ENCODE measurements at regions not wholly inside any gene's neighbourhood (a gene's known extent, or its start where the extent isn't known, plus 50 kb on each side); places are given as distances from the start of the nearest gene placed in this dataset.

DNA sequence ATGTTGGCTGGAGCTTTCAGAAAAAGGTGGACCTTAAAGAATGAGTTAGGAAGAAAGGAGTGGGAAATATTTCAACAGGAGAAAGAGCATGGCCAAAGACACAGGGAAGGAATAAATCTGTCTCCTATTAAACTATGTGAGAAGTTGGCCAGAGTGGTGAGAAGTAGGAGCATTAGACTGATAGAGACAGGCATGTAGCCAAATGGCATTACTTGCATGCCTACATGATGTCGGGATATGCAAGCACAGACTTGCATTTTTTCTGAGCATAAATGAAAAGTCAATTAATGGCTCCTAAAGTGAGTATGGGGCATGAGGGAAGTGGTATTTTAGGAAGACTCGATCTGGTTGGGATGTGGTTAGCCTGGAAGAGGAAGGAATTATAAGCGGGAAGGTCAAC lies 279.6 kb upstream of the PITX2 start:
- TF ChIP-seq SUZ12 (IDR thresholded peaks at IDR 0.05; ENCODE audit: extremely low read depth, insufficient read depth, insufficient read length): no peak
- no peak for TF ChIP-seq YY1 (IDR thresholded peaks at IDR 0.05; ENCODE audit: insufficient read depth, insufficient read length)
- TF ChIP-seq ZNF274 (IDR thresholded peaks at IDR 0.05; ENCODE audit: low read depth, low read length): no peak
- Histone ChIP-seq H3K27me3 (ENCODE audit: insufficient read depth, insufficient read length) (no peaks in the 10 kb centered on the region), H3K9ac (ENCODE audit: insufficient read length, low read depth) (no peak overlapping the region), H3K4me3 (ENCODE audit: insufficient read length, low read depth) (no peak overlapping the region), H3K36me3 (ENCODE audit: insufficient read depth, insufficient read length, low read length) (no peaks in the 10 kb centered on the region), H3K4me1 (ENCODE audit: insufficient read depth, insufficient read length) (no peaks in the 10 kb centered on the region), H3K9me3 (ENCODE audit: insufficient read depth, low read length) (no peaks in the 10 kb centered on the region)
- no peak for DNase-seq (ENCODE audit: low read depth, low spot score)

DNA sequence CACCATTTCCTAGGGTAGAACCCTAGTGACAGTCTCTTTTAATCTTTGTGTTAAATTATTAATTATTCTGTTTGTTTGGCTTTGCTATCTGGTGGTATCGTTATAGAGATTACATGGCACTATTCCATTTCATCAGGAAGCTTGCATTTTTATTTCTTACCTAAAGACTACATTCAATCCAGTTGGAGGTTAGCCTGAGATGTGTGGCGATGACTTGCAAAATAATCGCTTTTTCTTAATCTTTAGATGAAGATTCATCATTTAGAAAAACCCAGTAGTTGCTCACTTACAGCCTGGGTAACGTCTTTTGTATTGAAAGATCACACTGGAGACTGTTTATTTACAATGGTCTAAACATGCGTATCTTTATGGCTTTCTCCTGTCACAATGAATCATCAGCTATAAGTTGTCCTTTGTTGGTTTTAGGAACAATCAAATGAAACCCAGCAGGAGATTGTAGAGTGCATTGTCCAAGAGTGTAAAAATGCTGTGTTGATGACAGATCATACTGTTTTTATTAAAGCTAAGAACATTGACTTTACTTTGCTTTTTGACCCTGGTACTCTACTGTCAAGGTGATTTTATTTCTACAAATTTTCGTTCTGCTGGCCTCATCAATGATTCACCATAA lies 281.7 kb upstream of the PITX2 start:
- no peaks in the 10 kb centered on the region for H3K4me1 ChIP-seq (ENCODE audit: insufficient read depth, insufficient read length)
- TF ChIP-seq ZNF274 (IDR thresholded peaks at IDR 0.05; ENCODE audit: low read depth, low read length) (no peak), SUZ12 (IDR thresholded peaks at IDR 0.05; ENCODE audit: extremely low read depth, insufficient read depth, insufficient read length) (no peak), YY1 (IDR thresholded peaks at IDR 0.05; ENCODE audit: insufficient read depth, insufficient read length) (no peak)
- no peaks in the 10 kb centered on the region for H3K27me3 ChIP-seq (ENCODE audit: insufficient read depth, insufficient read length)
- H3K4me3 ChIP-seq (ENCODE audit: insufficient read length, low read depth): no peak overlapping the region
- no peak overlapping the region for H3K9ac ChIP-seq (ENCODE audit: insufficient read length, low read depth)
- no peaks in the 10 kb centered on the region for H3K9me3 ChIP-seq (ENCODE audit: insufficient read depth, low read length)
- no peak for DNase-seq (ENCODE audit: low read depth, low spot score)
- H3K36me3 ChIP-seq (ENCODE audit: insufficient read depth, insufficient read length, low read length): no peaks in the 10 kb centered on the region

GRCh38 chr4:110905367-110905766 lies 282.5 kb upstream of the PITX2 start:
- TF ChIP-seq YY1 (IDR thresholded peaks at IDR 0.05; ENCODE audit: insufficient read depth, insufficient read length) (no peak), SUZ12 (IDR thresholded peaks at IDR 0.05; ENCODE audit: extremely low read depth, insufficient read depth, insufficient read length) (no peak), ZNF274 (IDR thresholded peaks at IDR 0.05; ENCODE audit: low read depth, low read length) (no peak)
- Histone ChIP-seq H3K9ac (ENCODE audit: insufficient read length, low read depth) (no peak overlapping the region), H3K36me3 (ENCODE audit: insufficient read depth, insufficient read length, low read length) (no peaks in the 10 kb centered on the region), H3K9me3 (ENCODE audit: insufficient read depth, low read length) (no peaks in the 10 kb centered on the region), H3K4me3 (ENCODE audit: insufficient read length, low read depth) (no peak overlapping the region), H3K27me3 (ENCODE audit: insufficient read depth, insufficient read length) (no peaks in the 10 kb centered on the region), H3K4me1 (ENCODE audit: insufficient read depth, insufficient read length) (no peaks in the 10 kb centered on the region)
- DNase-seq (ENCODE audit: low read depth, low spot score): no peak

DNA sequence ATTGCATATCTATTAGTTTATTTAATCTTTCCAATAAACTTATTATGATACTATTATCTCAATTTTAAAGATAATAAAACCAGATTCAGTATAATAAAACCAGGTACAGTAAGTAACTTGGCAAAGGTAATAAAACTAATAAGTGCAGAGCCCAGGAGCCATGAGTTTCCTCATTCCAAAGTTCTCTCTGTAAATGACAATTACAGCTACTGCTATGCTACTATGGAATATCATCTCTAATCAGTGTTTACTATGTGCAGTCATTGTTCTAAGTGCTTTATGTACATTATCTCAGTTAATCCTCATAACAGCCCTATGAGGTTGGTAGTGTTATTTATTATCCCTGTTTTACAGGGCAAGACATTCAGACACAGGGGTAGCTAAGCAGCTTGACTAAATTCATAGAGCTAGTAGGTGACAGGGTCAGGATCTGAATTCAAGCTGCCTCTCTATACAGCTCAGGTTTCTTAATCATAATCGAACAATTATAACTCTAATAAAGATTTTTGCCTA lies 285.0 kb upstream of the PITX2 start:
- no peaks in the 10 kb centered on the region for H3K36me3 ChIP-seq (ENCODE audit: insufficient read depth, insufficient read length, low read length)
- TF ChIP-seq SUZ12 (IDR thresholded peaks at IDR 0.05; ENCODE audit: extremely low read depth, insufficient read depth, insufficient read length): no peak
- no peak for TF ChIP-seq ZNF274 (IDR thresholded peaks at IDR 0.05; ENCODE audit: low read depth, low read length)
- no peaks in the 10 kb centered on the region for H3K9me3 ChIP-seq (ENCODE audit: insufficient read depth, low read length)
- H3K4me1 ChIP-seq (ENCODE audit: insufficient read depth, insufficient read length): no peaks in the 10 kb centered on the region
- H3K9ac ChIP-seq (ENCODE audit: insufficient read length, low read depth): no peak overlapping the region
- H3K27me3 ChIP-seq (ENCODE audit: insufficient read depth, insufficient read length): no peaks in the 10 kb centered on the region
- no peak for DNase-seq (ENCODE audit: low read depth, low spot score)
- no peak overlapping the region for H3K4me3 ChIP-seq (ENCODE audit: insufficient read length, low read depth)

- TF ChIP-seq YY1 (IDR thresholded peaks at IDR 0.05; ENCODE audit: insufficient read depth, insufficient read length): no peak
- TF ChIP-seq SUZ12 (IDR thresholded peaks at IDR 0.05; ENCODE audit: extremely low read depth, insufficient read depth, insufficient read length): no peak
- no peak for TF ChIP-seq ZNF274 (IDR thresholded peaks at IDR 0.05; ENCODE audit: low read depth, low read length)
- Histone ChIP-seq H3K4me1 (ENCODE audit: insufficient read depth, insufficient read length) (no peaks in the 10 kb centered on the region), H3K9me3 (ENCODE audit: insufficient read depth, low read length) (no peaks in the 10 kb centered on the region), H3K27me3 (ENCODE audit: insufficient read depth, insufficient read length) (no peaks in the 10 kb centered on the region), H3K9ac (ENCODE audit: insufficient read length, low read depth) (no peak overlapping the region), H3K4me3 (ENCODE audit: insufficient read length, low read depth) (no peak overlapping the region), H3K36me3 (ENCODE audit: insufficient read depth, insufficient read length, low read length) (no peaks in the 10 kb centered on the region)
- no peak for DNase-seq (ENCODE audit: low read depth, low spot score)
These were observed 291.9 kb upstream of the PITX2 start for GRCh38 chr4:110914791-110915190.

DNA sequence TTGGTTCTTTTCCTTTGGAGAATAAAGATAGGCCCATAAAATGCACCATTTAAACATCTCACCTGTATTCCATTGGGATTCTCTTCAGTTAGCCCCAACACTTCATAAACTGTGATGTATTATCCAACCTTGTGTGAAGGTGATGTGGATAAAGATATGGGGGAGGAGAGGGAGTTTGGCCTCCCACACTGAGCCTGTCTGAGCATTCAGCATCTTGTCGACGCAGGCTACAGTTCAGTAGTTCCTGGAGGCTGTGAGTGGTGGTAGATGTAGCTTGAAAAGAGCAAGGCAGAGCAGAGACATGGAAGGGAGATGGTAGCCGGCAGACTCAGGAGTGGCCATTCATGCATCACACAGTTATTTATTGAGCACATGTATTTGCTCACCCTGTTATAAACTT lies 292.4 kb upstream of the PITX2 start:
- no peak for DNase-seq (ENCODE audit: low read depth, low spot score)
- no peaks in the 10 kb centered on the region for H3K36me3 ChIP-seq (ENCODE audit: insufficient read depth, insufficient read length, low read length)
- no peaks in the 10 kb centered on the region for H3K9me3 ChIP-seq (ENCODE audit: insufficient read depth, low read length)
- no peaks in the 10 kb centered on the region for H3K27me3 ChIP-seq (ENCODE audit: insufficient read depth, insufficient read length)
- no peak overlapping the region for H3K9ac ChIP-seq (ENCODE audit: insufficient read length, low read depth)
- TF ChIP-seq SUZ12 (IDR thresholded peaks at IDR 0.05; ENCODE audit: extremely low read depth, insufficient read depth, insufficient read length) (no peak), YY1 (IDR thresholded peaks at IDR 0.05; ENCODE audit: insufficient read depth, insufficient read length) (no peak), ZNF274 (IDR thresholded peaks at IDR 0.05; ENCODE audit: low read depth, low read length) (no peak)
- no peaks in the 10 kb centered on the region for H3K4me1 ChIP-seq (ENCODE audit: insufficient read depth, insufficient read length)
- no peak overlapping the region for H3K4me3 ChIP-seq (ENCODE audit: insufficient read length, low read depth)

DNA sequence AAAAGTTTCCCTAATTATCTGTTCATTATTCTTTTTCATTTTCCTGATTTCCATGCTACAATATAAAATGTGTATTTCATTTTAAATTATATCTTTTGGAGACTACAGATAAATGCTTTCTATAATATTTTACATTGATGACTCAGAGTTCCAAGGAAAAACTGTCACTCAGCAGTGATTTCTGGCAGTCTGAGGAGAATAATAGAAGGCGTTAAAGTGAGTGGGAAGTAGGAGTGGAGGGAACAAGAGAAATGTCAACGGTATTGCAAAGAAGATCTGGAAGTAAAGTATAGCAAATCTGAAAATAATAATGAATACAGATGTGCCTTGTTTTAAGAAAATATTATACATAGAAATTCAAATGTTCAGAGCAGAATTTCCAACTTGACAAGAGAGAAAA lies 293.6 kb upstream of the PITX2 start:
- TF ChIP-seq YY1 (IDR thresholded peaks at IDR 0.05; ENCODE audit: insufficient read depth, insufficient read length): no peak
- DNase-seq (ENCODE audit: low read depth, low spot score): no peak
- H3K4me1 ChIP-seq (ENCODE audit: insufficient read depth, insufficient read length): no peaks in the 10 kb centered on the region

More for the DNA sequence above, 293.6 kb upstream of the PITX2 start:
- Histone ChIP-seq H3K4me3 (ENCODE audit: insufficient read length, low read depth) (no peak overlapping the region), H3K9me3 (ENCODE audit: insufficient read depth, low read length) (no peaks in the 10 kb centered on the region), H3K36me3 (ENCODE audit: insufficient read depth, insufficient read length, low read length) (no peaks in the 10 kb centered on the region), H3K27me3 (ENCODE audit: insufficient read depth, insufficient read length) (no peaks in the 10 kb centered on the region), H3K9ac (ENCODE audit: insufficient read length, low read depth) (no peak overlapping the region)

All from NT2/D1 (cell line).